NCI-H2196 (cell line): ENCODE measurements at regions not wholly inside any gene's neighbourhood (a gene's known extent, or its start where the extent isn't known, plus 50 kb on each side); places are given as distances from the start of the nearest gene placed in this dataset.

ENCODE experiments used
- DNase-seq: peaks from one replicate; lab custom pipeline; 2025; ENCODE audit not compliant: unreplicated experiment; lab: John Stamatoyannopoulos, UW

GRCh38 chr5:74136276-74136825, 504.2 kb downstream of the ENC1 start:
- no peak for DNase-seq

- no peak for DNase-seq
These were observed 505.5 kb downstream of the ENC1 start for GRCh38 chr5:74135033-74135432.

- DNase-seq = no peak
These were observed 506.5 kb downstream of the ARHGEF28 start for GRCh38 chr5:74132485-74132884.

- DNase-seq = no peak
These were observed 505.3 kb downstream of the ARHGEF28 start for GRCh38 chr5:74131250-74131649.

GRCh38 chr5:74130155-74130897, 504.3 kb downstream of the ARHGEF28 start:
- peak; percentile 61 for DNase-seq

GRCh38 chr5:74127381-74128320, 501.7 kb downstream of the ARHGEF28 start:
- DNase-seq = peak; percentile 11

GRCh38 chr5:74126294-74126693, 500.3 kb downstream of the ARHGEF28 start:
- DNase-seq = no peak

- DNase-seq = no peak
These were observed 498.8 kb downstream of the ARHGEF28 start for GRCh38 chr5:74124826-74125225.

GRCh38 chr5:74123929-74124328, 497.9 kb downstream of the ARHGEF28 start:
- no peak for DNase-seq

GRCh38 chr5:74122979-74123590, 497.1 kb downstream of the ARHGEF28 start:
- DNase-seq = peak; percentile 36

- DNase-seq = no peak
These were observed 496.2 kb downstream of the ARHGEF28 start for GRCh38 chr5:74122175-74122574.

GRCh38 chr5:74120585-74120984, 494.6 kb downstream of the ARHGEF28 start:
- no peak for DNase-seq

- no peak for DNase-seq
These were observed 492.1 kb downstream of the ARHGEF28 start for GRCh38 chr5:74118071-74118470.

GRCh38 chr5:74116984-74117383, 491.0 kb downstream of the ARHGEF28 start:
- no peak for DNase-seq

GRCh38 chr5:74116266-74116665, 490.3 kb downstream of the ARHGEF28 start:
- no peak for DNase-seq

GRCh38 chr5:74113927-74114326, 487.9 kb downstream of the ARHGEF28 start:
- DNase-seq = no peak

- no peak for DNase-seq
These were observed 487.2 kb downstream of the ARHGEF28 start for GRCh38 chr5:74113196-74113540.

- no peak for DNase-seq
These were observed 486.6 kb downstream of the ARHGEF28 start for GRCh38 chr5:74112372-74113195.

GRCh38 chr5:74111764-74112163, 485.8 kb downstream of the ARHGEF28 start:
- no peak for DNase-seq

- no peak for DNase-seq
These were observed 483.3 kb downstream of the ARHGEF28 start for GRCh38 chr5:74109344-74109743.

- DNase-seq = no peak
These were observed 481.9 kb downstream of the ARHGEF28 start for GRCh38 chr5:74107899-74108298.
